GM23338 (cell line): ENCODE measurements at regions not wholly inside any gene's neighbourhood (a gene's known extent, or its start where the extent isn't known, plus 50 kb on each side); places are given as distances from the start of the nearest gene placed in this dataset.

Experiments
- CREB1 ChIP-seq: fragments of 250-450 bp; sonication (Bioruptor Pico); IDR thresholded peaks from 2 replicates; pipeline ENCODE4 v1.5.0; 2020; ENCODE audit warnings: low read depth, mild to moderate bottlenecking, moderate library complexity
- CTCF ChIP-seq, 2 experiments: fragments of 200-600 bp in 1 of 2; sonication (generic) in 1 of 2; conservative IDR thresholded peaks; 2 replicates each; pipeline versions ENCODE4 v1.5.1 to v1.6.1; 2016 to 2017; ENCODE audit warnings: antibody characterized with exemption in 2 of 2, low read depth in 2 of 2, mild to moderate bottlenecking in 2 of 2, moderate library complexity in 1 of 2
- ETS1 ChIP-seq: IDR thresholded peaks from 2 replicates; pipeline ENCODE4 v1.6.1; 2016; ENCODE audit warnings: antibody characterized with exemption
- EZH2 ChIP-seq: fragments of 200-600 bp; sonication (generic); IDR thresholded peaks from one replicate; pipeline ENCODE4 v1.8.0; 2017; ENCODE audit warnings: antibody characterized with exemption, mild to moderate bottlenecking, low read depth; ENCODE audit not compliant: unreplicated experiment
- EZH2phosphoT487 ChIP-seq: fragments of 200-600 bp; sonication (generic); IDR thresholded peaks from one replicate; pipeline ENCODE4 v1.8.1; 2018; ENCODE audit warnings: antibody characterized with exemption; ENCODE audit not compliant: unreplicated experiment
- NANOG ChIP-seq: IDR thresholded peaks from 2 replicates; pipeline ENCODE4 v1.6.1; 2016; ENCODE audit warnings: antibody characterized with exemption, borderline replicate concordance
- POLR2AphosphoS5 ChIP-seq: IDR thresholded peaks from 2 replicates; pipeline ENCODE4 v1.6.1; 2016; ENCODE audit warnings: antibody characterized with exemption, low read depth
- REST ChIP-seq: IDR thresholded peaks from one replicate; pipeline ENCODE4 v1.6.1; 2018; ENCODE audit warnings: antibody characterized with exemption; ENCODE audit not compliant: unreplicated experiment
- ZNF462 ChIP-seq: fragments of 250-450 bp; sonication (Bioruptor Pico); IDR thresholded peaks from 2 replicates; pipeline ENCODE4 v1.5.0; 2020; ENCODE audit warnings: mild to moderate bottlenecking, moderate library complexity

- TF ChIP-seq REST (no peak), CTCF (conservative IDR thresholded peaks at IDR 0.05; ENCODE audit: low read depth in 2 of 2) (no peak), POLR2AphosphoS5 (no peak), EZH2 (no peak), EZH2phosphoT487 (no peak), NANOG (no peak), CREB1 (CRISPR knock-in tag) (no peak), ETS1 (no peak), ZNF462 (CRISPR knock-in tag) (no peak)
Measured at GRCh38 chr1:67525053-67525760, 95.0 kb upstream of the SERBP1 start.
